GM12878 (cell line): ENCODE measurements at regions not wholly inside any gene's neighbourhood (a gene's known extent, or its start where the extent isn't known, plus 50 kb on each side); places are given as distances from the start of the nearest gene placed in this dataset.

Source experiments
- ATAC-seq: fragments of 200-7000 bp; cut with Tn5 transposase; 3 replicates; pipeline ENCODE4 v1.9.1; 2020; ENCODE audit warnings: mild to moderate bottlenecking, moderate library complexity
- BruUV-seq: library from RNA; stranded (reverse); fragments of 400-500 nt; replicated peaks from 2 replicates; lab custom pipeline; 2021; lab: Mats Ljungman, UMichigan
- CTCF ChIA-PET: fragments of 300-600 bp; sonication (Branson Sonifier 250); formaldehyde crosslinking; extraction: SDS; loops from one replicate; lab custom pipeline; 2021; ENCODE audit warnings: inconsistent platforms; lab: Yijun Ruan, JAX
- POLR2A ChIA-PET: fragments of 350-600 bp; formaldehyde crosslinking; extraction: SDS; loops from one replicate; lab custom pipeline; 2021; ENCODE audit warnings: inconsistent platforms; lab: Charles Lee
- RAD21 ChIA-PET: fragments of 300-600 bp; sonication (Branson Sonifier 250); formaldehyde crosslinking; loops from one replicate; lab custom pipeline; 2023; ENCODE audit warnings: antibody characterized with exemption; ENCODE audit not compliant: unreplicated experiment; lab: Charles Lee
- SMC1A ChIA-PET: fragments of 300-600 bp; sonication (Branson Sonifier 250); formaldehyde crosslinking; loops from one replicate; lab custom pipeline; 2023; ENCODE audit not compliant: unreplicated experiment, uncharacterized antibody; lab: Charles Lee
- DNase-seq: peaks from one replicate; pipeline ENCODE4 v3.0.0-alpha.2; 2011; ENCODE audit warnings: low read depth, low spot score
- FAIRE-seq: peaks from 3 replicates; lab custom pipeline; 2011; peaks lifted over from hg19 to GRCh38; lab: Jason Lieb, UNC
- H2AFZ ChIP-seq: 2 replicates; pipeline ENCODE4 v1.6.0; 2011; ENCODE audit warnings: low read depth, low read length, control low read depth; ENCODE audit not compliant: control insufficient read depth
- H3K27ac ChIP-seq: 2 replicates; pipeline ENCODE4 v1.5.1; 2011; ENCODE audit warnings: control low read depth; ENCODE audit not compliant: control insufficient read depth, insufficient read depth
- H3K27me3 ChIP-seq, 2 experiments: replicated peaks in 1 of 2; 2 replicates each; pipeline versions ENCODE4 v1.6.0 to v1.6.1; 2011; ENCODE audit warnings: low read length in 1 of 2; ENCODE audit not compliant: control insufficient read depth in 2 of 2, insufficient read depth in 2 of 2
- H3K36me3 ChIP-seq, 2 experiments: 2 replicates each; pipeline ENCODE4 v1.5.1; 2011; ENCODE audit warnings: low read length in 1 of 2; ENCODE audit not compliant: control insufficient read depth in 2 of 2, insufficient read depth in 2 of 2
- H3K4me1 ChIP-seq: 2 replicates; pipeline ENCODE4 v1.6.1; 2011; ENCODE audit warnings: mild to moderate bottlenecking, low read length, moderate library complexity, mixed read lengths; ENCODE audit not compliant: control insufficient read depth, insufficient read depth
- H3K4me2 ChIP-seq: 2 replicates; pipeline ENCODE4 v1.6.0; 2011; ENCODE audit warnings: control low read depth; ENCODE audit not compliant: control insufficient read depth, insufficient read depth
- H3K4me3 ChIP-seq: fragments of 200-600 bp; sonication (generic); 2 replicates; pipeline ENCODE4 v1.5.1; 2016
- H3K79me2 ChIP-seq: 2 replicates; pipeline ENCODE4 v1.6.0; 2011; ENCODE audit warnings: low read length; ENCODE audit not compliant: control insufficient read depth, insufficient read depth
- H3K9ac ChIP-seq: 2 replicates; pipeline ENCODE4 v1.8.0; 2011; ENCODE audit warnings: low read length, control low read depth, mixed read lengths; ENCODE audit not compliant: control insufficient read depth, insufficient read depth
- H3K9me3 ChIP-seq: replicated peaks from 3 replicates; pipeline ENCODE4 v1.5.1; 2011; ENCODE audit warnings: mild to moderate bottlenecking, low read length; ENCODE audit not compliant: control insufficient read depth, insufficient read depth
- H4K20me1 ChIP-seq: 2 replicates; pipeline ENCODE4 v1.6.0; 2011; ENCODE audit not compliant: control insufficient read depth, insufficient read depth
- ATF3 ChIP-seq: IDR thresholded peaks from 2 replicates; pipeline ENCODE4 v1.6.1; 2011; ENCODE audit warnings: low read depth, mild to moderate bottlenecking, low read length, moderate library complexity, borderline replicate concordance; ENCODE audit errors: extremely low read depth
- DPF2 ChIP-seq: fragments of 450-650 bp; IDR thresholded peaks from 2 replicates; pipeline ENCODE4 v1.6.1; 2017; ENCODE audit warnings: mild to moderate bottlenecking
- EZH2 ChIP-seq: IDR thresholded peaks from 2 replicates; pipeline ENCODE4 v1.6.1; 2012; ENCODE audit warnings: low read depth, mild to moderate bottlenecking, control low read depth, inconsistent platforms, low read length, borderline replicate concordance; ENCODE audit not compliant: control insufficient read depth
- KAT2A ChIP-seq: conservative IDR thresholded peaks from 2 replicates; pipeline ENCODE4 v1.6.1; 2011; ENCODE audit warnings: low read depth, low read length; ENCODE audit not compliant: control insufficient read depth
- KDM1A ChIP-seq: fragments of 200-600 bp; sonication (generic); IDR thresholded peaks from 2 replicates; pipeline ENCODE4 v1.6.1; 2016; ENCODE audit warnings: borderline replicate concordance
- LARP7 ChIP-seq: fragments of 450-650 bp; IDR thresholded peaks from 2 replicates; pipeline ENCODE4 v1.6.1; 2017; ENCODE audit warnings: mild to moderate bottlenecking
- MTA2 ChIP-seq: fragments of 450-650 bp; IDR thresholded peaks from 2 replicates; pipeline ENCODE4 v1.6.1; 2016; ENCODE audit warnings: low read depth, mild to moderate bottlenecking, moderate library complexity
- NBN ChIP-seq: fragments of 450-650 bp; IDR thresholded peaks from 2 replicates; pipeline ENCODE4 v1.6.1; 2016
- PAX5 ChIP-seq: IDR thresholded peaks from 2 replicates; pipeline ENCODE4 v1.6.1; 2011; ENCODE audit warnings: low read depth, low read length, borderline replicate concordance
- PRDM15 ChIP-seq: fragments of 450-650 bp; formaldehyde crosslinking; IDR thresholded peaks from 2 replicates; pipeline ENCODE4 v1.4.0; 2020; ENCODE audit warnings: mild to moderate bottlenecking, moderate library complexity
- SIN3A ChIP-seq: IDR thresholded peaks from 2 replicates; pipeline ENCODE4 v1.6.1; 2012; ENCODE audit warnings: low read depth, low read length, improper control_type of control experiment
- STAT1 ChIP-seq: fragments of 450-650 bp; conservative IDR thresholded peaks from 2 replicates; pipeline ENCODE4 v1.6.1; 2014; ENCODE audit warnings: antibody characterized with exemption, mild to moderate bottlenecking
- TAF1 ChIP-seq: IDR thresholded peaks from 2 replicates; pipeline ENCODE4 v1.6.1; 2011; ENCODE audit warnings: mild to moderate bottlenecking, low read depth, low read length, borderline replicate concordance
- ZNF592 ChIP-seq: fragments of 450-650 bp; IDR thresholded peaks from 2 replicates; pipeline ENCODE4 v1.6.1; 2017; ENCODE audit warnings: mild to moderate bottlenecking, moderate library complexity
- ZSCAN29 ChIP-seq: fragments of 450-650 bp; IDR thresholded peaks from 2 replicates; pipeline ENCODE4 v1.6.1; 2017; ENCODE audit warnings: mild to moderate bottlenecking, moderate library complexity
- WGBS: methylation state at CpG from one replicate; pipeline ENCODE4 v1.1.6; 2016; ENCODE audit warnings: low lambda C conversion rate; ENCODE audit not compliant: insufficient replicate concordance, insufficient coverage; ENCODE audit errors: missing lambda C conversion rate; 5-methylcytosine and 5-hydroxymethylcytosine counted together
- in situ Hi-C: fragments of 300-500 bp; cut with MboI; formaldehyde crosslinking; loops from 9 replicates; pipeline ENCODE4 v1.14.3; 2018; ENCODE audit warnings: mixed read lengths
- intact Hi-C: fragments of 100-400 bp; cut with micrococcal nuclease; formaldehyde crosslinking; loops from one replicate; pipeline ENCODE4 v1.14.2; 2022; ENCODE audit not compliant: unreplicated experiment

GRCh38 chr7:7005303-7005702 lies 177.0 kb upstream of the C1GALT1 start:
- ATAC-seq, result no peak
- no peak for FAIRE-seq
- Histone ChIP-seq H3K4me1 (no peaks in the 10 kb centered on the region), H2AFZ (no peak overlapping the region), H3K9me3 (no peaks in the 10 kb centered on the region), H3K4me3 (no peak overlapping the region), H3K4me2 (no peak overlapping the region), H4K20me1 (no peaks in the 10 kb centered on the region), H3K27me3 (no peaks in the 10 kb centered on the region; a peak in 1 of 4 replicates), H3K27ac (no peak overlapping the region), H3K9ac (no peak overlapping the region), H3K79me2 (no peaks in the 10 kb centered on the region), H3K36me3 (no peaks in the 10 kb centered on the region)
- RAD21 ChIA-PET, result no interaction called here
- POLR2A ChIA-PET, result no interaction called here
- in situ Hi-C loops, result no loop called here
- no peak for TF ChIP-seq SIN3A
- TF ChIP-seq DPF2, result no peak
- no peak for TF ChIP-seq ZNF592
- no peak for TF ChIP-seq TAF1
- TF ChIP-seq PAX5, result no peak
- no peak for TF ChIP-seq ZSCAN29
- no peak for TF ChIP-seq STAT1
- no peak for TF ChIP-seq NBN
- no peak for TF ChIP-seq ATF3
- TF ChIP-seq EZH2, result no peak
- TF ChIP-seq KAT2A, result no peak
- TF ChIP-seq PRDM15 (CRISPR knock-in tag), result no peak
- no peak for TF ChIP-seq LARP7
- no peak for TF ChIP-seq KDM1A
- TF ChIP-seq MTA2, result no peak
- intact Hi-C loops, result no loop called here
- WGBS, result 22% methylated on average over 4 of the region's 4 CpGs
- BruUV-seq, result no TSS peak
- CTCF ChIA-PET, result no interaction called here
- SMC1A ChIA-PET, result no interaction called here
- DNase-seq, result no peak
